Testis (tissue), 2 donors: ENCODE measurements at regions not wholly inside any gene's neighbourhood (a gene's known extent, or its start where the extent isn't known, plus 50 kb on each side); places are given as distances from the start of the nearest gene placed in this dataset.

Experiments
- DNase-seq: peaks from one replicate; pipeline ENCODE4 v3.0.0-alpha.2; 2019
- H3K27ac ChIP-seq, 2 donors: fragments of 200-600 bp; sonication (generic); one replicate each; pipeline ENCODE4 v1.5.1; 2019
- H3K27me3 ChIP-seq: fragments of 200-600 bp; sonication (generic); one replicate; pipeline ENCODE4 v1.5.1; 2019
- H3K36me3 ChIP-seq: fragments of 200-600 bp; sonication (generic); one replicate; pipeline ENCODE4 v1.5.1; 2017; ENCODE audit warnings: low read depth; ENCODE audit errors: missing control alignments
- H3K4me1 ChIP-seq: fragments of 200-600 bp; sonication (generic); one replicate; pipeline ENCODE4 v1.5.1; 2019
- H3K4me3 ChIP-seq, 2 donors: fragments of 200-600 bp; sonication (generic); one replicate each; pipeline ENCODE4 v1.5.1; 2017 to 2019
- H3K9me3 ChIP-seq: fragments of 200-600 bp; sonication (generic); one replicate; pipeline ENCODE4 v1.5.1; 2017
- CTCF ChIP-seq, 3 experiments: fragments of 450-650 bp in 2 of 3; fragments of 200-600 bp in 1 of 3; sonication (generic) in 1 of 3; IDR thresholded peaks; one replicate each; pipeline ENCODE4 v1.5.1; 2016 to 2019; ENCODE audit warnings: antibody characterized with exemption in 3 of 3, mild to moderate bottlenecking in 2 of 3, moderate library complexity in 1 of 3
- POLR2A ChIP-seq: fragments of 450-650 bp; IDR thresholded peaks from one replicate; pipeline ENCODE4 v1.6.1; 2017; ENCODE audit warnings: antibody characterized with exemption, mild to moderate bottlenecking, moderate library complexity
- WGBS, 2 donors: methylation state at CpG; one replicate each; pipeline ENCODE4 v1.1.5; 2018; 5-methylcytosine and 5-hydroxymethylcytosine counted together
- intact Hi-C: fragments of 100-400 bp; cut with DNase I; formaldehyde crosslinking; loops from one replicate; pipeline ENCODE4 v1.15.1; 2023; ENCODE audit warnings: low total_unique reads

DNA sequence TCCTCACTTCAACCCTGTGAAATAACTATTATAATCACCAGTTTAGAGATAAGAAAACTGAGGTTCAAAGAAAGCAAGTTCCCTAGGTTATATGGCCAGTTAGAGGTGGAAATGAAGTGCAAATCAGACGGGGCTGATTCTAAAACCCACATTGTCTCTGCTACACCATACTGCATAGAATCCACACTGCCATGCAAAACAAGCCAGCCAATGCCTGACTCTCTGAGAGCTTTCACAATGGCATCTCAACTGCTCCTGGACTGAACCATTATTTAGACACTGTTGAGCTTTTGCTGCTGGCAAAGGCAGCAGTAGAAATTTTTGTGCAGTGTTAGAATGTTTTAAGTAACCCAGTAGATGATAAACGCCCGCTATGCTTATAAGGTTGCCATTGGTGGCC, 195.2 kb upstream of the CNR1 start:
- no peak for TF ChIP-seq CTCF (IDR thresholded peaks at IDR 0.05)
- TF ChIP-seq POLR2A, result no peak
- DNase-seq, result no peak
- Histone ChIP-seq H3K4me1 (peaks cover 12% of the 10 kb centered on the region), H3K27me3 (no peaks in the 10 kb centered on the region), H3K27ac (no peak overlapping the region), H3K9me3 (no peaks in the 10 kb centered on the region), H3K36me3 (no peaks in the 10 kb centered on the region), H3K4me3 (no peak overlapping the region)
- 85 to 86% methylated on average over 3 of the region's 3 CpGs for WGBS, 2 donors
- intact Hi-C loops, result no loop called here

GRCh38 chr6:88360203-88360797, 194.2 kb upstream of the CNR1 start:
- Histone ChIP-seq H3K4me1 (peaks cover 12% of the 10 kb centered on the region), H3K27me3 (no peaks in the 10 kb centered on the region), H3K4me3 (no peak overlapping the region), H3K27ac (no peak overlapping the region), H3K9me3 (no peaks in the 10 kb centered on the region), H3K36me3 (no peaks in the 10 kb centered on the region)
- intact Hi-C loops, result no loop called here
- no peak for DNase-seq
- 17 to 44% methylated on average over 1 of the region's 1 CpG for WGBS, 2 donors
- TF ChIP-seq CTCF (IDR thresholded peaks at IDR 0.05) (no peak), POLR2A (no peak)

- H3K27me3 ChIP-seq, result no peaks in the 10 kb centered on the region
- TF ChIP-seq CTCF (IDR thresholded peaks at IDR 0.05) (no peak), POLR2A (no peak)
- no peak for DNase-seq
- no peak overlapping the region for H3K4me3 ChIP-seq
- H3K27ac ChIP-seq, result no peak overlapping the region
- WGBS, 2 donors, result 77 to 88% methylated on average over 3 of the region's 3 CpGs
- H3K36me3 ChIP-seq, result no peaks in the 10 kb centered on the region
- intact Hi-C loops, result no loop called here
- no peaks in the 10 kb centered on the region for H3K9me3 ChIP-seq
- H3K4me1 ChIP-seq, result peaks cover 12% of the 10 kb centered on the region
Observed at GRCh38 chr6:88359530-88360202, 193.5 kb upstream of the CNR1 start.

- TF ChIP-seq CTCF (IDR thresholded peaks at IDR 0.05) (no peak), POLR2A (no peak)
Observed at GRCh38 chr6:88358846-88359245, 192.7 kb upstream of the CNR1 start.

DNA sequence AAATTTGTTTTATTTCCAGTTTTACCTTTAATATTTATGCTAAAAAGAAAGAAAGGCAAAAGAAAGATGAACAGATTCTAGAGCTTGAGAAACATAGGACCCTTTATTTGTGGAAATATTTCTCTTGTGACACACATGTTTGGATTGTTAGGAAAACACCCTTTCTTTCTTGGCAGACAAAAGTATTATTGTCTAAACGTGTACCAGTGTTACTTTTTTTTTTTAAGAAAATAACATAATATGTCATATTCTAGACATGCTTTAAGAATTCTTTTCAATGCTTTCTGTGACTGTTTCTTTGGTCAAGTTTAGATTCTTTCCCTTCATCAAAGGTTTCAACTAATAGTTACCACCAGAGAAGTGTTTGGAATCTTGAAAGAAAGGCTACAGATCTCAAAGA, 183.4 kb upstream of the CNR1 start:
- no peaks in the 10 kb centered on the region for H3K27me3 ChIP-seq
- no peak for TF ChIP-seq POLR2A
- no peak overlapping the region for H3K27ac ChIP-seq
- WGBS, 2 donors, result 18 to 41% methylated on average over 1 of the region's 1 CpG
- no peaks in the 10 kb centered on the region for H3K4me1 ChIP-seq
- intact Hi-C loops, result no loop called here
- H3K36me3 ChIP-seq, result no peaks in the 10 kb centered on the region
- H3K9me3 ChIP-seq, result no peaks in the 10 kb centered on the region
- no peak for DNase-seq
- H3K4me3 ChIP-seq, result no peak overlapping the region

More at GRCh38 chr6:88358846-88359245, 192.7 kb upstream of the CNR1 start:
- Histone ChIP-seq H3K9me3 (no peaks in the 10 kb centered on the region), H3K36me3 (no peaks in the 10 kb centered on the region), H3K27ac (no peak overlapping the region), H3K4me3 (no peak overlapping the region), H3K27me3 (no peaks in the 10 kb centered on the region), H3K4me1 (peaks cover 12% of the 10 kb centered on the region)
- DNase-seq, result no peak
- intact Hi-C loops, result no loop called here
